ENCODE measurements at regions not wholly inside any gene's neighbourhood (a gene's known extent, or its start where the extent isn't known, plus 50 kb on each side); places are given as distances from the start of the nearest gene placed in this dataset.

- TF ChIP-seq POLR2AphosphoS5 (IDR thresholded peaks at IDR 0.05) (no peak), CTCF (IDR thresholded peaks at IDR 0.05) (no peak), POLR2A (IDR thresholded peaks at IDR 0.05) (no peak)
Measured at GRCh38 chr5:57690724-57691123, 208.1 kb upstream of the ACTBL2 start.
